HPDE6-E6E7 (cell line): ENCODE measurements at regions not wholly inside any gene's neighbourhood (a gene's known extent, or its start where the extent isn't known, plus 50 kb on each side); places are given as distances from the start of the nearest gene placed in this dataset.
"Not testable (repeated sequence)": the region's sequence is repeated elsewhere in the genome, so short reads cannot be mapped to it uniquely, and the experiment has no call there.

Experiments used
- DNase-seq: peaks from one replicate; pipeline ENCODE4 v3.0.0; 2011; ENCODE audit warnings: missing footprints; ENCODE audit errors: extremely low spot score

GRCh38 chr18:8913606-8914403 lies 188.7 kb upstream of the NDUFV2 start:
- DNase-seq, result not testable (repeated sequence)

GRCh38 chr18:8914404-8915264 lies 187.9 kb upstream of the NDUFV2 start:
- not testable (repeated sequence) for DNase-seq

- not testable (repeated sequence) for DNase-seq
These were observed 181.4 kb upstream of the NDUFV2 start for GRCh38 chr18:8920856-8921787.

- DNase-seq, result no peak
These were observed 176.0 kb upstream of the NDUFV2 start for GRCh38 chr18:8926464-8926863.

- DNase-seq, result no peak
These were observed 174.5 kb upstream of the NDUFV2 start for GRCh38 chr18:8928044-8928443.

- DNase-seq, result no peak
These were observed 173.4 kb upstream of the NDUFV2 start for GRCh38 chr18:8928847-8929780.

GRCh38 chr18:8930990-8931616 lies 171.4 kb upstream of the NDUFV2 start:
- DNase-seq, result no peak

- no peak for DNase-seq
These were observed 169.6 kb upstream of the NDUFV2 start for GRCh38 chr18:8932866-8933265.

- DNase-seq, result no peak
These were observed 168.7 kb upstream of the NDUFV2 start for GRCh38 chr18:8933714-8934284.

GRCh38 chr18:8935346-8935745 lies 167.2 kb upstream of the NDUFV2 start:
- DNase-seq, result not testable (repeated sequence)

GRCh38 chr18:8936619-8937018 lies 165.9 kb upstream of the NDUFV2 start:
- no peak for DNase-seq

- DNase-seq, result no peak
These were observed 165.1 kb upstream of the NDUFV2 start for GRCh38 chr18:8937160-8938094.

GRCh38 chr18:8938817-8939216 lies 163.7 kb upstream of the NDUFV2 start:
- DNase-seq, result no peak

GRCh38 chr18:8942021-8942908 lies 160.2 kb upstream of the NDUFV2 start:
- DNase-seq, result no peak

- no peak for DNase-seq
These were observed 159.5 kb upstream of the NDUFV2 start for GRCh38 chr18:8942909-8943545.

- no peak for DNase-seq
These were observed 158.3 kb upstream of the NDUFV2 start for GRCh38 chr18:8943900-8944870.
